KMS-11 (cell line): ENCODE measurements at regions not wholly inside any gene's neighbourhood (a gene's known extent, or its start where the extent isn't known, plus 50 kb on each side); places are given as distances from the start of the nearest gene placed in this dataset.

Source experiments
- H2AFZ ChIP-seq: fragments of 200-600 bp; sonication (generic); 2 replicates; pipeline ENCODE4 v1.6.1; 2016; ENCODE audit warnings: antibody characterized with exemption, mixed run types, low read depth
- H3K27ac ChIP-seq: fragments of 200-600 bp; sonication (generic); 2 replicates; pipeline ENCODE4 v1.6.1; 2016; ENCODE audit warnings: mild to moderate bottlenecking, mixed run types
- H3K27me3 ChIP-seq: fragments of 200-600 bp; sonication (generic); 2 replicates; pipeline ENCODE4 v1.6.1; 2017; ENCODE audit warnings: mild to moderate bottlenecking, low read depth, mixed run types, moderate library complexity; ENCODE audit not compliant: insufficient read depth
- H3K36me3 ChIP-seq: fragments of 200-600 bp; sonication (generic); 2 replicates; pipeline ENCODE4 v1.6.1; 2017; ENCODE audit warnings: mild to moderate bottlenecking, mixed run types; ENCODE audit not compliant: insufficient read depth
- H3K4me1 ChIP-seq: fragments of 200-600 bp; sonication (generic); 2 replicates; pipeline ENCODE4 v1.6.1; 2016; ENCODE audit warnings: mild to moderate bottlenecking, low read depth, mixed run types; ENCODE audit not compliant: poor library complexity, severe bottlenecking
- H3K4me2 ChIP-seq: fragments of 200-600 bp; sonication (generic); 2 replicates; pipeline ENCODE4 v1.7.0; 2016; ENCODE audit warnings: mild to moderate bottlenecking, mixed run types
- H3K4me3 ChIP-seq: fragments of 200-600 bp; sonication (generic); IDR thresholded peaks from 2 replicates; pipeline ENCODE4 v1.6.1; 2017; ENCODE audit warnings: low read depth, low read length, mixed read lengths; ENCODE audit not compliant: insufficient read depth
- H3K79me2 ChIP-seq: fragments of 200-600 bp; sonication (generic); 2 replicates; pipeline ENCODE4 v1.6.1; 2016; ENCODE audit warnings: low read depth, mixed run types; ENCODE audit not compliant: insufficient read depth
- H3K9ac ChIP-seq: fragments of 200-600 bp; sonication (generic); 2 replicates; pipeline ENCODE4 v1.6.1; 2016; ENCODE audit warnings: mild to moderate bottlenecking, mixed run types
- H4K20me1 ChIP-seq: fragments of 200-600 bp; sonication (generic); 2 replicates; pipeline ENCODE4 v1.6.1; 2016; ENCODE audit warnings: mild to moderate bottlenecking, mixed run types; ENCODE audit not compliant: insufficient read depth
- TF ChIP-seq, protein P1 (sequence below): fragments of 200-600 bp; sonication (generic); conservative IDR thresholded peaks from 2 replicates; pipeline ENCODE4 v1.6.1; 2017; ENCODE audit warnings: low read depth, mild to moderate bottlenecking, antibody characterized with exemption, low read length, moderate library complexity, mixed read lengths

DNA sequence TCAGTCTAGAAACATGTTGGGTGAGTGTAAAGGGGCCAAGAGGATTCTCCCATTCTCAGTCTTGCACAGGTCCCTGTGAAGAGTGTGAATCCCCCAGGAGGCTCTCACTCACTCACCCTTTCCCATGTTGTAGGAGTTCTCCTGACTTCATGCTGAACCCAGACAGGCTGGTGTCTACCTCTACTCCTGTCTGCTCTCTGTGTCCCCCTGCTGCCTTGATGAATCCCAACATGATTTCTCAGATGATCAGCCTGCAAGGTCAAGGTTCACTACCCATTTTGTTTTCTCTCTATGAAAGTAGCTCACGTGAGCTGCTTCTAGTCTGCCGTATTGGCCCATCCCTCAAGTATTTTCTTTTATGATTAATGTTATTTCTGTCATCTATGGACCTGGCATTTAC, 500.6 kb downstream of the ETS1 start:
- Histone ChIP-seq H4K20me1 (no peaks in the 10 kb centered on the region), H3K27ac (no peak overlapping the region), H3K4me1 (no peaks in the 10 kb centered on the region), H3K9ac (no peak overlapping the region), H3K27me3 (no peaks in the 10 kb centered on the region), H3K36me3 (no peaks in the 10 kb centered on the region), H3K79me2 (no peaks in the 10 kb centered on the region), H3K4me2 (no peak overlapping the region), H3K4me3 (no peak overlapping the region), H2AFZ (no peak overlapping the region)
- TF ChIP-seq, protein P1, sequence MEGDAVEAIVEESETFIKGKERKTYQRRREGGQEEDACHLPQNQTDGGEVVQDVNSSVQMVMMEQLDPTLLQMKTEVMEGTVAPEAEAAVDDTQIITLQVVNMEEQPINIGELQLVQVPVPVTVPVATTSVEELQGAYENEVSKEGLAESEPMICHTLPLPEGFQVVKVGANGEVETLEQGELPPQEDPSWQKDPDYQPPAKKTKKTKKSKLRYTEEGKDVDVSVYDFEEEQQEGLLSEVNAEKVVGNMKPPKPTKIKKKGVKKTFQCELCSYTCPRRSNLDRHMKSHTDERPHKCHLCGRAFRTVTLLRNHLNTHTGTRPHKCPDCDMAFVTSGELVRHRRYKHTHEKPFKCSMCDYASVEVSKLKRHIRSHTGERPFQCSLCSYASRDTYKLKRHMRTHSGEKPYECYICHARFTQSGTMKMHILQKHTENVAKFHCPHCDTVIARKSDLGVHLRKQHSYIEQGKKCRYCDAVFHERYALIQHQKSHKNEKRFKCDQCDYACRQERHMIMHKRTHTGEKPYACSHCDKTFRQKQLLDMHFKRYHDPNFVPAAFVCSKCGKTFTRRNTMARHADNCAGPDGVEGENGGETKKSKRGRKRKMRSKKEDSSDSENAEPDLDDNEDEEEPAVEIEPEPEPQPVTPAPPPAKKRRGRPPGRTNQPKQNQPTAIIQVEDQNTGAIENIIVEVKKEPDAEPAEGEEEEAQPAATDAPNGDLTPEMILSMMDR, result no peak

DNA sequence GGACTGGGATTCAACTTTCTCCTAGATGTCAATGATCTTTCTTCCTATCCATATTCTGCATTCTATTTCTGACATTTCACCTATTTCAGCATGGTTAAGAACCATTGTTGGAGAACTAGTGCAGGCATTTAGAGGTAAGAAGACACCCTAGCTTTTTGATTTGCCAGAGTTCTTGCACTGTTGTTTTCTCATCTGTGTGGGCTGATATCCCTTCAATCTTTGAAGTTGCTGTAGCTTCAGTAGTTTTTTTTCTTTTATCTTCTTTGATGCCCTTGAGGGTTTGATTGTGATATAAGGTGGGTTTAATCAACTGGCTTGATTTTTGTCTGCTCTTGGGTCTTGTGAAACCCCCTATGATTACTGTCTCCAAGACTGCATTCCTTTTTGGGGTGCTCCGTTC, 502.1 kb downstream of the ETS1 start:
- H3K27me3 ChIP-seq, result no peaks in the 10 kb centered on the region
- no peaks in the 10 kb centered on the region for H3K4me1 ChIP-seq
- H4K20me1 ChIP-seq, result no peaks in the 10 kb centered on the region
- TF ChIP-seq, protein P1, result no peak
- H2AFZ ChIP-seq, result no peak overlapping the region
- no peak overlapping the region for H3K4me3 ChIP-seq
- H3K36me3 ChIP-seq, result no peaks in the 10 kb centered on the region
- no peak overlapping the region for H3K4me2 ChIP-seq
- H3K9ac ChIP-seq, result no peak overlapping the region
- no peak overlapping the region for H3K27ac ChIP-seq
- H3K79me2 ChIP-seq, result no peaks in the 10 kb centered on the region

DNA sequence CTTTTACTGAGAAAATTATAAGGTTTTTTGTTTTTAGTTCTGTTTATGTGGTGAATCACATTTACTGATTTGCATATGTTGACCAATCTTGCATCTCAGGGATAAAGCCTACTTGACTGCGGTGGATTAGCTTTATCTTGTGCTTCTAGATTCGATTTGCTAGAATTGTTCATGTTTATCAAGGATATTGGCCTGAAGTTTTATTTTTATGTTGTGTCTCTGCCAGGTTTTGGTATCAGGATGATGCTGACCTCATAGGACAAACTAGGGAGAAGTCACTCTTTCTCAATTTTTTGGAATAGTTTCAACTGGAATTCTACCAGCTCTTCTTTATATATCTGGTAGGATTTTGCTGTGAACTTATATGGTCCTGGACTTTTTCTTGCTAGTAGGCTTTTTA, 504.8 kb downstream of the ETS1 start:
- Histone ChIP-seq H3K4me3 (no peak overlapping the region), H3K79me2 (no peaks in the 10 kb centered on the region), H3K9ac (no peak overlapping the region), H3K4me2 (no peak overlapping the region), H3K36me3 (no peaks in the 10 kb centered on the region), H2AFZ (no peak overlapping the region), H3K27ac (no peak overlapping the region), H3K4me1 (no peaks in the 10 kb centered on the region), H4K20me1 (no peaks in the 10 kb centered on the region), H3K27me3 (no peaks in the 10 kb centered on the region)
- TF ChIP-seq, protein P1, result no peak

DNA sequence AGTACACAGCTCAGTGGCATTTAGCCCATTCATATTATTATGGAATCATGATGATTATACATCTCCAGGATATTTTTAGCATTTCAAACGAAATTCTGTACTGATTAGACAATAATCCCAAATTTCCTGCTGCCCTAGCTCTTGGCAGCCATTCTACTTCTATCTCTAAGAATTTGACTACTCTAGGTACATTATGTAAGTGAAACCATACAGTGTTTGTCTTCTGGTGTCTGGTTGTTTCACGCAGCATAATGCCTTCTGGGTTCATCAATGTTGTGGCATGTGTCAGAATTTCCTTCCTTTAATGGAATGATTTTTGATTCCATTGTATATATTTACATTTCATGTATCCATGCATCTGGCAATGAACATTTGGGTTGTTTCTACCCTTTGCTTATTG, 517.7 kb downstream of the ETS1 start:
- Histone ChIP-seq H3K4me1 (no peaks in the 10 kb centered on the region), H3K4me2 (no peak overlapping the region), H3K36me3 (no peaks in the 10 kb centered on the region), H4K20me1 (no peaks in the 10 kb centered on the region), H3K79me2 (no peaks in the 10 kb centered on the region), H3K27me3 (no peaks in the 10 kb centered on the region), H3K4me3 (no peak overlapping the region), H2AFZ (no peak overlapping the region), H3K9ac (no peak overlapping the region), H3K27ac (no peak overlapping the region)
- TF ChIP-seq, protein P1, result no peak

DNA sequence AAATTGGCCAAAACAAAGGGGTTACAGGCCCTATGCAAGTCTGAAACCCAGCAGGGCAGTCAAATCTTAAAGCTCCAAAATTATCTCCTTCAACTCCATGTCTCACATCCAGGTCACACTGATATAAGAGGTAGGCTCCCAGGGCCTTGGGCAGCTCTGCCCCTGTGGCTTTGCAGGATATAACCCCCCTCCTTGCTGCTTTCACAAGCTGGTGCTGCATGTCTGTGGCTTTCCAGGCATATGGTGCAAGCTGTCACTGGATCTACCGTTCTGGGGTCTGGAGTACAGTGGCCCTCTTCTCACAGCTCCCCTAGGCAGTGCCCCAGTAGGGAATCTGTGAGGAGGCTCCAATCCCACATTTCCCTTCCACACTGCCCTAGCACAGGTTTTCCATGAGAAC, 519.6 kb downstream of the ETS1 start:
- H3K4me1 ChIP-seq, result no peaks in the 10 kb centered on the region
- H3K79me2 ChIP-seq, result no peaks in the 10 kb centered on the region
- TF ChIP-seq, protein P1, result no peak
- no peak overlapping the region for H3K4me3 ChIP-seq
- H3K4me2 ChIP-seq, result no peak overlapping the region
- H3K27ac ChIP-seq, result no peak overlapping the region
- H2AFZ ChIP-seq, result no peak overlapping the region
- H3K27me3 ChIP-seq, result no peaks in the 10 kb centered on the region
- H4K20me1 ChIP-seq, result no peaks in the 10 kb centered on the region
- no peak overlapping the region for H3K9ac ChIP-seq
- no peaks in the 10 kb centered on the region for H3K36me3 ChIP-seq
